GM23338 (cell line): ENCODE measurements at regions not wholly inside any gene's neighbourhood (a gene's known extent, or its start where the extent isn't known, plus 50 kb on each side); places are given as distances from the start of the nearest gene placed in this dataset.

Experiments
- ATAC-seq: fragments of 200-7000 bp; cut with Tn5 transposase; 3 replicates; pipeline ENCODE4 v1.9.1; 2020
- DNase-seq: peaks from one replicate; pipeline ENCODE4 v3.0.0-alpha.2; 2015; ENCODE audit warnings: low spot score
- H2AFZ ChIP-seq: fragments of 200-600 bp; sonication (generic); 2 replicates; pipeline ENCODE4 v1.8.0; 2016; ENCODE audit warnings: antibody characterized with exemption, mild to moderate bottlenecking, moderate library complexity
- H3F3A ChIP-seq: fragments of 200-600 bp; sonication (generic); replicated peaks from 2 replicates; pipeline ENCODE4 v1.8.0; 2017; ENCODE audit warnings: antibody characterized with exemption, mixed run types, low read depth
- H3K27ac ChIP-seq: fragments of 200-600 bp; sonication (generic); 2 replicates; pipeline ENCODE4 v1.6.1; 2016; ENCODE audit warnings: low read depth
- H3K27me3 ChIP-seq: fragments of 200-600 bp; sonication (generic); 2 replicates; pipeline ENCODE4 v1.8.0; 2016; ENCODE audit warnings: mild to moderate bottlenecking, mixed run types, moderate library complexity; ENCODE audit not compliant: insufficient read depth
- H3K36me3 ChIP-seq: fragments of 200-600 bp; sonication (generic); 2 replicates; pipeline ENCODE4 v1.8.0; 2016; ENCODE audit warnings: mild to moderate bottlenecking; ENCODE audit not compliant: insufficient read depth
- H3K4me1 ChIP-seq: fragments of 200-600 bp; sonication (generic); 2 replicates; pipeline ENCODE4 v1.8.0; 2016; ENCODE audit warnings: mild to moderate bottlenecking, moderate library complexity; ENCODE audit not compliant: insufficient read depth
- H3K4me2 ChIP-seq: fragments of 200-600 bp; sonication (generic); 2 replicates; pipeline ENCODE4 v1.7.1; 2017; ENCODE audit warnings: mixed run types
- H3K4me3 ChIP-seq: fragments of 200-600 bp; sonication (generic); 2 replicates; pipeline ENCODE4 v1.6.1; 2016; ENCODE audit warnings: mixed run types
- H3K79me2 ChIP-seq: fragments of 200-600 bp; sonication (generic); replicated peaks from 2 replicates; pipeline ENCODE4 v1.8.0; 2017; ENCODE audit warnings: mild to moderate bottlenecking; ENCODE audit not compliant: insufficient read depth
- H3K9me2 ChIP-seq: fragments of 200-600 bp; sonication (generic); 2 replicates; pipeline ENCODE4 v1.8.0; 2017; ENCODE audit not compliant: insufficient read depth
- H4K20me1 ChIP-seq: fragments of 200-600 bp; sonication (generic); replicated peaks from 2 replicates; pipeline ENCODE4 v1.8.0; 2017; ENCODE audit warnings: mild to moderate bottlenecking; ENCODE audit not compliant: insufficient read depth
- H3K27ac Mint-ChIP-seq: 2 replicates; pipeline ENCODE4 v1.8.0; 2020; ENCODE audit warnings: inconsistent platforms, mild to moderate bottlenecking, moderate library complexity, mixed read lengths
- H3K27me3 Mint-ChIP-seq: 3 replicates; pipeline ENCODE4 v1.8.0; 2022; ENCODE audit warnings: low read depth, mild to moderate bottlenecking, moderate library complexity, mixed read lengths, inconsistent platforms; ENCODE audit not compliant: insufficient read depth, poor library complexity
- H3K36me3 Mint-ChIP-seq: 3 replicates; pipeline ENCODE4 v1.8.0; 2021; ENCODE audit warnings: low read depth, mild to moderate bottlenecking, inconsistent platforms, moderate library complexity, mixed read lengths
- H3K4me1 Mint-ChIP-seq: 3 replicates; pipeline ENCODE4 v1.8.0; 2020; ENCODE audit warnings: mild to moderate bottlenecking, inconsistent platforms, mixed read lengths
- H3K4me3 Mint-ChIP-seq: 3 replicates; pipeline ENCODE4 v1.8.0; 2021; ENCODE audit warnings: moderate library complexity, mild to moderate bottlenecking, inconsistent platforms, mixed read lengths
- H3K9me3 Mint-ChIP-seq: 3 replicates; pipeline ENCODE4 v1.8.0; 2020; ENCODE audit warnings: moderate library complexity, mild to moderate bottlenecking, inconsistent platforms, mixed read lengths
- CREB1 ChIP-seq: fragments of 250-450 bp; sonication (Bioruptor Pico); IDR thresholded peaks from 2 replicates; pipeline ENCODE4 v1.5.0; 2020; ENCODE audit warnings: low read depth, mild to moderate bottlenecking, moderate library complexity
- ETS1 ChIP-seq: IDR thresholded peaks from 2 replicates; pipeline ENCODE4 v1.6.1; 2016; ENCODE audit warnings: antibody characterized with exemption
- EZH2 ChIP-seq: fragments of 200-600 bp; sonication (generic); IDR thresholded peaks from one replicate; pipeline ENCODE4 v1.8.0; 2017; ENCODE audit warnings: antibody characterized with exemption, mild to moderate bottlenecking, low read depth; ENCODE audit not compliant: unreplicated experiment
- EZH2phosphoT487 ChIP-seq: fragments of 200-600 bp; sonication (generic); IDR thresholded peaks from one replicate; pipeline ENCODE4 v1.8.1; 2018; ENCODE audit warnings: antibody characterized with exemption; ENCODE audit not compliant: unreplicated experiment
- JUNB ChIP-seq: IDR thresholded peaks from one replicate; pipeline ENCODE4 v1.6.1; 2016; ENCODE audit warnings: antibody characterized with exemption; ENCODE audit not compliant: unreplicated experiment
- POLR2AphosphoS5 ChIP-seq: IDR thresholded peaks from 2 replicates; pipeline ENCODE4 v1.6.1; 2016; ENCODE audit warnings: antibody characterized with exemption, low read depth
- STAT1 ChIP-seq: IDR thresholded peaks from one replicate; pipeline ENCODE4 v1.6.1; 2016; ENCODE audit warnings: antibody characterized with exemption; ENCODE audit not compliant: unreplicated experiment
- ZNF114 ChIP-seq: fragments of 250-450 bp; sonication (Bioruptor Pico); IDR thresholded peaks from 2 replicates; pipeline ENCODE4 v1.5.0; 2020; ENCODE audit warnings: mild to moderate bottlenecking, moderate library complexity
- ZNF331 ChIP-seq: fragments of 250-450 bp; sonication (Bioruptor Pico); IDR thresholded peaks from 2 replicates; pipeline ENCODE4 v1.5.0; 2020; ENCODE audit warnings: low read depth, mild to moderate bottlenecking, moderate library complexity
- TF ChIP-seq, protein P1 (sequence below): IDR thresholded peaks from one replicate; pipeline ENCODE4 v1.6.1; 2018; ENCODE audit warnings: antibody characterized with exemption; ENCODE audit not compliant: unreplicated experiment
- TF ChIP-seq, protein P2 (sequence below), 2 experiments: fragments of 200-600 bp in 1 of 2; sonication (generic) in 1 of 2; conservative IDR thresholded peaks; 2 replicates each; pipeline versions ENCODE4 v1.5.1 to v1.6.1; 2016 to 2017; ENCODE audit warnings: antibody characterized with exemption in 2 of 2, low read depth in 2 of 2, mild to moderate bottlenecking in 2 of 2, moderate library complexity in 1 of 2
- TF ChIP-seq, protein P3 (sequence below): fragments of 250-450 bp; sonication (Bioruptor Pico); IDR thresholded peaks from 2 replicates; pipeline ENCODE4 v1.5.0; 2020; ENCODE audit warnings: mild to moderate bottlenecking, moderate library complexity

DNA sequence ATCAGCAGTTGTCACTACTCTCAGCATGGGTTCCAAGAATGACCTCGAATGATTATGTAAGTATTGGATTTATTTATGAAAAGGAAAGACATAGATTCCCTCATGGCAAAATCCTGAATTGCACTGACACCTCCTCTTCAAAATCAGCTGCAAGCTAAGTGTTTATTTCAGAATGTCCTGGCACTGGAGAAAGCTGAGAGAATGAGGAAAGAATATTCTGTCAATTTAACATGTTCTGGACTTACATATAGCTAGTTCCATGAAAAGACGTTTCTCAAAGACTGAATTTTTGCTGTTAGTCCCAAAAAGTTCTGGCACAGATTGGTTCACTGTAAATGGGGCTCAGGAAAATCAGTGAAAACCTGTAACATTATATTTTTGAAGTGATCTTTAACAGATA lies 120.3 kb downstream of the NREP start (continued):
- TF ChIP-seq, protein P1, sequence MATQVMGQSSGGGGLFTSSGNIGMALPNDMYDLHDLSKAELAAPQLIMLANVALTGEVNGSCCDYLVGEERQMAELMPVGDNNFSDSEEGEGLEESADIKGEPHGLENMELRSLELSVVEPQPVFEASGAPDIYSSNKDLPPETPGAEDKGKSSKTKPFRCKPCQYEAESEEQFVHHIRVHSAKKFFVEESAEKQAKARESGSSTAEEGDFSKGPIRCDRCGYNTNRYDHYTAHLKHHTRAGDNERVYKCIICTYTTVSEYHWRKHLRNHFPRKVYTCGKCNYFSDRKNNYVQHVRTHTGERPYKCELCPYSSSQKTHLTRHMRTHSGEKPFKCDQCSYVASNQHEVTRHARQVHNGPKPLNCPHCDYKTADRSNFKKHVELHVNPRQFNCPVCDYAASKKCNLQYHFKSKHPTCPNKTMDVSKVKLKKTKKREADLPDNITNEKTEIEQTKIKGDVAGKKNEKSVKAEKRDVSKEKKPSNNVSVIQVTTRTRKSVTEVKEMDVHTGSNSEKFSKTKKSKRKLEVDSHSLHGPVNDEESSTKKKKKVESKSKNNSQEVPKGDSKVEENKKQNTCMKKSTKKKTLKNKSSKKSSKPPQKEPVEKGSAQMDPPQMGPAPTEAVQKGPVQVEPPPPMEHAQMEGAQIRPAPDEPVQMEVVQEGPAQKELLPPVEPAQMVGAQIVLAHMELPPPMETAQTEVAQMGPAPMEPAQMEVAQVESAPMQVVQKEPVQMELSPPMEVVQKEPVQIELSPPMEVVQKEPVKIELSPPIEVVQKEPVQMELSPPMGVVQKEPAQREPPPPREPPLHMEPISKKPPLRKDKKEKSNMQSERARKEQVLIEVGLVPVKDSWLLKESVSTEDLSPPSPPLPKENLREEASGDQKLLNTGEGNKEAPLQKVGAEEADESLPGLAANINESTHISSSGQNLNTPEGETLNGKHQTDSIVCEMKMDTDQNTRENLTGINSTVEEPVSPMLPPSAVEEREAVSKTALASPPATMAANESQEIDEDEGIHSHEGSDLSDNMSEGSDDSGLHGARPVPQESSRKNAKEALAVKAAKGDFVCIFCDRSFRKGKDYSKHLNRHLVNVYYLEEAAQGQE: no peak
- TF ChIP-seq ZNF331 (no peak), EZH2 (no peak), EZH2phosphoT487 (no peak), ZNF114 (no peak), CREB1 (CRISPR knock-in tag) (no peak)

GRCh38 chr5:111635916-111636570 lies 121.0 kb downstream of the NREP start:
- Histone ChIP-seq H3K4me2 (no peak overlapping the region), H3K27ac (no peak overlapping the region), H3K79me2 (no peaks in the 10 kb centered on the region), H3K36me3 (peaks cover 12% of the 10 kb centered on the region), H3K4me3 (no peak overlapping the region), H3K9me2 (no peaks in the 10 kb centered on the region; the same call in 1 of the 2 replicates), H3K4me1 (no peaks in the 10 kb centered on the region), H3K27me3 (no peaks in the 10 kb centered on the region), H3F3A (no peaks in the 10 kb centered on the region), H4K20me1 (no peaks in the 10 kb centered on the region), H2AFZ (no peak overlapping the region)
- DNase-seq: no peak
- no peak for ATAC-seq
- Mint-ChIP-seq H3K4me1 (no peaks in the 10 kb centered on the region), H3K36me3 (peaks cover 25% of the 10 kb centered on the region), H3K27ac (no peak overlapping the region), H3K9me3 (peaks cover 34% of the 10 kb centered on the region), H3K4me3 (no peak overlapping the region), H3K27me3 (no peaks in the 10 kb centered on the region)
- TF ChIP-seq JUNB (no peak), POLR2AphosphoS5 (no peak), ZNF331 (no peak), ETS1 (no peak), EZH2phosphoT487 (no peak), STAT1 (no peak), CREB1 (CRISPR knock-in tag) (no peak)
- TF ChIP-seq, protein P2, sequence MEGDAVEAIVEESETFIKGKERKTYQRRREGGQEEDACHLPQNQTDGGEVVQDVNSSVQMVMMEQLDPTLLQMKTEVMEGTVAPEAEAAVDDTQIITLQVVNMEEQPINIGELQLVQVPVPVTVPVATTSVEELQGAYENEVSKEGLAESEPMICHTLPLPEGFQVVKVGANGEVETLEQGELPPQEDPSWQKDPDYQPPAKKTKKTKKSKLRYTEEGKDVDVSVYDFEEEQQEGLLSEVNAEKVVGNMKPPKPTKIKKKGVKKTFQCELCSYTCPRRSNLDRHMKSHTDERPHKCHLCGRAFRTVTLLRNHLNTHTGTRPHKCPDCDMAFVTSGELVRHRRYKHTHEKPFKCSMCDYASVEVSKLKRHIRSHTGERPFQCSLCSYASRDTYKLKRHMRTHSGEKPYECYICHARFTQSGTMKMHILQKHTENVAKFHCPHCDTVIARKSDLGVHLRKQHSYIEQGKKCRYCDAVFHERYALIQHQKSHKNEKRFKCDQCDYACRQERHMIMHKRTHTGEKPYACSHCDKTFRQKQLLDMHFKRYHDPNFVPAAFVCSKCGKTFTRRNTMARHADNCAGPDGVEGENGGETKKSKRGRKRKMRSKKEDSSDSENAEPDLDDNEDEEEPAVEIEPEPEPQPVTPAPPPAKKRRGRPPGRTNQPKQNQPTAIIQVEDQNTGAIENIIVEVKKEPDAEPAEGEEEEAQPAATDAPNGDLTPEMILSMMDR (conservative IDR thresholded peaks at IDR 0.05; ENCODE audit: low read depth in 2 of 2): no peak
- TF ChIP-seq, protein P3, sequence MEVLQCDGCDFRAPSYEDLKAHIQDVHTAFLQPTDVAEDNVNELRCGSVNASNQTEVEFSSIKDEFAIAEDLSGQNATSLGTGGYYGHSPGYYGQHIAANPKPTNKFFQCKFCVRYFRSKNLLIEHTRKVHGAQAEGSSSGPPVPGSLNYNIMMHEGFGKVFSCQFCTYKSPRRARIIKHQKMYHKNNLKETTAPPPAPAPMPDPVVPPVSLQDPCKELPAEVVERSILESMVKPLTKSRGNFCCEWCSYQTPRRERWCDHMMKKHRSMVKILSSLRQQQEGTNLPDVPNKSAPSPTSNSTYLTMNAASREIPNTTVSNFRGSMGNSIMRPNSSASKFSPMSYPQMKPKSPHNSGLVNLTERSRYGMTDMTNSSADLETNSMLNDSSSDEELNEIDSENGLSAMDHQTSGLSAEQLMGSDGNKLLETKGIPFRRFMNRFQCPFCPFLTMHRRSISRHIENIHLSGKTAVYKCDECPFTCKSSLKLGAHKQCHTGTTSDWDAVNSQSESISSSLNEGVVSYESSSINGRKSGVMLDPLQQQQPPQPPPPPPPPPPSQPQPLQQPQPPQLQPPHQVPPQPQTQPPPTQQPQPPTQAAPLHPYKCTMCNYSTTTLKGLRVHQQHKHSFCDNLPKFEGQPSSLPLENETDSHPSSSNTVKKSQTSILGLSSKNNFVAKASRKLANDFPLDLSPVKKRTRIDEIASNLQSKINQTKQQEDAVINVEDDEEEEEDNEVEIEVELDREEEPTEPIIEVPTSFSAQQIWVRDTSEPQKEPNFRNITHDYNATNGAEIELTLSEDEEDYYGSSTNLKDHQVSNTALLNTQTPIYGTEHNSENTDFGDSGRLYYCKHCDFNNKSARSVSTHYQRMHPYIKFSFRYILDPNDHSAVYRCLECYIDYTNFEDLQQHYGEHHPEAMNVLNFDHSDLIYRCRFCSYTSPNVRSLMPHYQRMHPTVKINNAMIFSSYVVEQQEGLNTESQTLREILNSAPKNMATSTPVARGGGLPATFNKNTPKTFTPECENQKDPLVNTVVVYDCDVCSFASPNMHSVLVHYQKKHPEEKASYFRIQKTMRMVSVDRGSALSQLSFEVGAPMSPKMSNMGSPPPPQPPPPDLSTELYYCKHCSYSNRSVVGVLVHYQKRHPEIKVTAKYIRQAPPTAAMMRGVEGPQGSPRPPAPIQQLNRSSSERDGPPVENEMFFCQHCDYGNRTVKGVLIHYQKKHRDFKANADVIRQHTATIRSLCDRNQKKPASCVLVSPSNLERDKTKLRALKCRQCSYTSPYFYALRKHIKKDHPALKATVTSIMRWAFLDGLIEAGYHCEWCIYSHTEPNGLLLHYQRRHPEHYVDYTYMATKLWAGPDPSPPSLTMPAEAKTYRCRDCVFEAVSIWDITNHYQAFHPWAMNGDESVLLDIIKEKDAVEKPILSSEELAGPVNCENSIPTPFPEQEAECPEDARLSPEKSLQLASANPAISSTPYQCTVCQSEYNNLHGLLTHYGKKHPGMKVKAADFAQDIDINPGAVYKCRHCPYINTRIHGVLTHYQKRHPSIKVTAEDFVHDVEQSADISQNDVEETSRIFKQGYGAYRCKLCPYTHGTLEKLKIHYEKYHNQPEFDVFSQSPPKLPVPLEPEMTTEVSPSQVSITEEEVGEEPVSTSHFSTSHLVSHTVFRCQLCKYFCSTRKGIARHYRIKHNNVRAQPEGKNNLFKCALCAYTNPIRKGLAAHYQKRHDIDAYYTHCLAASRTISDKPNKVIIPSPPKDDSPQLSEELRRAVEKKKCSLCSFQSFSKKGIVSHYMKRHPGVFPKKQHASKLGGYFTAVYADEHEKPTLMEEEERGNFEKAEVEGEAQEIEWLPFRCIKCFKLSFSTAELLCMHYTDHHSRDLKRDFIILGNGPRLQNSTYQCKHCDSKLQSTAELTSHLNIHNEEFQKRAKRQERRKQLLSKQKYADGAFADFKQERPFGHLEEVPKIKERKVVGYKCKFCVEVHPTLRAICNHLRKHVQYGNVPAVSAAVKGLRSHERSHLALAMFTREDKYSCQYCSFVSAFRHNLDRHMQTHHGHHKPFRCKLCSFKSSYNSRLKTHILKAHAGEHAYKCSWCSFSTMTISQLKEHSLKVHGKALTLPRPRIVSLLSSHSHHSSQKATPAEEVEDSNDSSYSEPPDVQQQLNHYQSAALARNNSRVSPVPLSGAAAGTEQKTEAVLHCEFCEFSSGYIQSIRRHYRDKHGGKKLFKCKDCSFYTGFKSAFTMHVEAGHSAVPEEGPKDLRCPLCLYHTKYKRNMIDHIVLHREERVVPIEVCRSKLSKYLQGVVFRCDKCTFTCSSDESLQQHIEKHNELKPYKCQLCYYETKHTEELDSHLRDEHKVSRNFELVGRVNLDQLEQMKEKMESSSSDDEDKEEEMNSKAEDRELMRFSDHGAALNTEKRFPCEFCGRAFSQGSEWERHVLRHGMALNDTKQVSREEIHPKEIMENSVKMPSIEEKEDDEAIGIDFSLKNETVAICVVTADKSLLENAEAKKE (CRISPR knock-in tag): no peak
